ENCODE measurements at regions not wholly inside any gene's neighbourhood (a gene's known extent, or its start where the extent isn't known, plus 50 kb on each side); places are given as distances from the start of the nearest gene placed in this dataset.
"Not testable (repeated sequence)": the region's sequence is repeated elsewhere in the genome, so short reads cannot be mapped to it uniquely, and the experiment has no call there.

DNA sequence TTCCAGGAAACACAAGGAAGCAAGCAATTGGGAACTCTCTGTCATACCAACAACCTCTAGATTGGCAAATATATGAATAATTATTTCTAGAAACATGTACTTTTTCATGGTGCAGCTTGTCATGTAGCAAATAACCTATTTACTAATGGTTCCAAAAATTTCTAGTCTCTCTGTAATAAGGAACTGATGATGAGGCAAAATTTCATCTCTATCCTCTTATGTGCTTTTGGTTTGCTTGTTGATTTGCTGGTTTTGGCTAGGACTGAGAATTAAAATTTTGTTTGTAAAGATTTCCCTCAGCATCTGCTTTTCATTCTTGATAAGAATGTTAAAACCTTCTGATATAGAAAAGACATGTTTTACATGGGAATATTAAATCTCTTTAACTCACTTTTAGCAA, 123.2 kb upstream of the UFM1 start:
- no peaks in the 10 kb centered on the region for H3K36me3 ChIP-seq (ENCODE audit: control insufficient read depth in 2 of 3, insufficient read depth in 3 of 3, low read length in 3 of 3)
- Mint-ChIP-seq H3K36me3 (no peaks in the 10 kb centered on the region), H3K4me3 (no peak overlapping the region), H3K9me3 (peaks cover 0 to 8% (median 0%) of the 10 kb centered on the region in 11 donors), H3K4me1 (no peaks in the 10 kb centered on the region), H3K27me3 (peaks cover 0 to 5% (median 2%) of the 10 kb centered on the region in 5 donors), H3K27ac (no peak overlapping the region)
- no peaks in the 10 kb centered on the region for H3K9me3 ChIP-seq (ENCODE audit: control insufficient read depth in 2 of 3, low read length in 3 of 3)
- ChIA-PET POLR2A (no interaction called here), CTCF (no interaction called here)
- no peak overlapping the region for H3K4me3 ChIP-seq (ENCODE audit: low read length)
- H3K27me3 ChIP-seq (ENCODE audit: control insufficient read depth in 2 of 2, insufficient read depth in 2 of 2, low read length in 2 of 2): no peaks in the 10 kb centered on the region
- ATAC-seq (no peak), DNase-seq (no peak)
- no peak overlapping the region for H3K27ac ChIP-seq (ENCODE audit: low read depth, low read length)
- H3K4me1 ChIP-seq (ENCODE audit: control insufficient read depth in 2 of 2, insufficient read depth in 2 of 2, low read length in 2 of 2): no peaks in the 10 kb centered on the region
- intact Hi-C loops (cut with micrococcal nuclease): no loop called here

DNA sequence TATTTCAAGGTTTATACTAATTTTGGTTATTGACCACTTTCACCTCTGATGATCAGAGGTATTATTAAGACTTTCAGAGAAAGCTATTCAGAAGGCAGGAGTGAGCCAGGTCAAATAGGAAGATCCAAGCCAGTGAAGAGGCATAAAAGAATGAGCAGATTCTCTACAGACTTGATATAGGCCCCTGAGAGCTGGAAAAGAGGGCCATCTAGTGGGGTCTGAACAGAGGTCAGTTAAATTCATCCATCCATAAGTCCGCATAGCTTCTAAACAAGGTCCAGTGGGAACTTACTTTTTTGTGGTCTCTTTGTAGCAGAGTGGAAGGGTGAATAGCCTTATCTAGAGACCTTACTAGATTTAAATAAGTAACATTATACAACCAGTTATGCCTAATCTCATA, 126.6 kb upstream of the UFM1 start:
- Histone ChIP-seq H3K36me3 (ENCODE audit: control insufficient read depth in 2 of 3, insufficient read depth in 3 of 3, low read length in 3 of 3) (no peaks in the 10 kb centered on the region), H3K4me3 (ENCODE audit: low read length) (no peak overlapping the region), H3K27ac (ENCODE audit: low read depth, low read length) (no peak overlapping the region), H3K27me3 (ENCODE audit: control insufficient read depth in 2 of 2, insufficient read depth in 2 of 2, low read length in 2 of 2) (no peaks in the 10 kb centered on the region), H3K4me1 (ENCODE audit: control insufficient read depth in 2 of 2, insufficient read depth in 2 of 2, low read length in 2 of 2) (no peaks in the 10 kb centered on the region), H3K9me3 (ENCODE audit: control insufficient read depth in 2 of 3, low read length in 3 of 3) (no peaks in the 10 kb centered on the region)
- Mint-ChIP-seq H3K27ac (no peak overlapping the region), H3K4me1 (no peaks in the 10 kb centered on the region), H3K9me3 (peaks cover 0 to 4% (median 0%) of the 10 kb centered on the region in 11 donors), H3K36me3 (no peaks in the 10 kb centered on the region), H3K27me3 (peaks cover 0 to 4% (median 0%) of the 10 kb centered on the region in 5 donors), H3K4me3 (no peak overlapping the region)
- DNase-seq (no peak), ATAC-seq (no peak)
- CTCF ChIA-PET: no interaction called here
- POLR2A ChIA-PET: no interaction called here
- intact Hi-C loops (cut with micrococcal nuclease): no loop called here

DNA sequence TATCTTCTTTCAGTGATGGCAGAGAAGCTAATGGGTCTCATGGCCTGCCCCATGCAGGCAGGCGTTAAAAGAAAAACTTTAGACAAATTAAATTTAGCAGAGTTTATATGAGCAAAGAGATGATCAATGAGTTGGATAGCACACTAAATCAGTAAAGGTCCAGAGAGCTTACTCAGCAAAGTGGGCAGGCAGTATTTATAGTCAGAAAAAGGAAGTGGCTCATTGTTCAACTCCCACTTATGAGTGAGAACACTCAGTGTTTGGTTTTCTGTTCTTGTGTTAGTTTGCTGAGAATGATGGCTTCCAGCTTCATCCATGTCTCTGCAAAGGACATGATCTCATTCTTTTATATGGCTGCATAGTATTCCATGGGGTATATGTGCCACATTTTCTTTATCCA, 128.5 kb upstream of the UFM1 start:
- H3K9me3 ChIP-seq (ENCODE audit: control insufficient read depth in 2 of 3, low read length in 3 of 3); H3K27me3 ChIP-seq (ENCODE audit: control insufficient read depth in 2 of 2, insufficient read depth in 2 of 2, low read length in 2 of 2); H3K36me3 ChIP-seq (ENCODE audit: control insufficient read depth in 2 of 3, insufficient read depth in 3 of 3, low read length in 3 of 3); CTCF ChIA-PET; H3K36me3 Mint-ChIP-seq; POLR2A ChIA-PET; H3K27ac Mint-ChIP-seq; H3K4me3 ChIP-seq (ENCODE audit: low read length); H3K27ac ChIP-seq (ENCODE audit: low read depth, low read length); H3K4me1 ChIP-seq (ENCODE audit: control insufficient read depth in 2 of 2, insufficient read depth in 2 of 2, low read length in 2 of 2); H3K27me3 Mint-ChIP-seq; H3K4me1 Mint-ChIP-seq; ATAC-seq; intact Hi-C loops (cut with micrococcal nuclease); H3K4me3 Mint-ChIP-seq; DNase-seq: not testable (repeated sequence)
- peaks cover 0 to 10% (median 0%) of the 10 kb centered on the region in 11 donors for H3K9me3 Mint-ChIP-seq

DNA sequence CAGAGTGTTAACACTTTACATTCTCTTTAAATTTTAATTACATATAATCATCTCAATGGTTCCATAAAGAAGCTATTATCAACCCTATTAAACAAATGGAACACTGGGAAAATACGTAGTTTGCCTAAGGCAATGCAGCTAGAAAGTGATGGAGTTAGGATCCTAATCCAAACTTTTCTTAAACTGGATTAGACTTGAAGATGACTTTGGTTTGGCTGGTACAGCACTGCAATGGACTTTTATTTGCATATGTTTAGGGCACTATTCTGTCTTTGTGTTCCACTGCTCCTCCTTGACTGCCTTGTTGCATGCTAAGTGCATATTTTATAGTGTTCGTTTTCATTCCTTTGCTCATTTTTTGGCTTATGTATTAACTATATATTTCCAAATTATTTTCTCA, 133.5 kb upstream of the UFM1 start:
- no peak overlapping the region for H3K27ac Mint-ChIP-seq
- H3K4me1 Mint-ChIP-seq: no peaks in the 10 kb centered on the region
- H3K4me3 ChIP-seq (ENCODE audit: low read length): no peak overlapping the region
- no peaks in the 10 kb centered on the region for H3K36me3 ChIP-seq (ENCODE audit: control insufficient read depth in 2 of 3, insufficient read depth in 3 of 3, low read length in 3 of 3)
- ATAC-seq (no peak), DNase-seq (no peak)
- H3K27me3 ChIP-seq (ENCODE audit: control insufficient read depth in 2 of 2, insufficient read depth in 2 of 2, low read length in 2 of 2): no peaks in the 10 kb centered on the region
- intact Hi-C loops (cut with micrococcal nuclease): no loop called here
- POLR2A ChIA-PET: no interaction called here
- no peak overlapping the region for H3K27ac ChIP-seq (ENCODE audit: low read depth, low read length)
- no peaks in the 10 kb centered on the region for H3K4me1 ChIP-seq (ENCODE audit: control insufficient read depth in 2 of 2, insufficient read depth in 2 of 2, low read length in 2 of 2)
- CTCF ChIA-PET: no interaction called here
- H3K4me3 Mint-ChIP-seq: no peak overlapping the region
- no peaks in the 10 kb centered on the region for H3K9me3 ChIP-seq (ENCODE audit: control insufficient read depth in 2 of 3, low read length in 3 of 3)
- peaks cover 0 to 4% (median 0%) of the 10 kb centered on the region in 5 donors for H3K27me3 Mint-ChIP-seq
- H3K9me3 Mint-ChIP-seq: peaks cover 3 to 24% (median 10%) of the 10 kb centered on the region in 11 donors
- peaks cover 0 to 3% (median 0%) of the 10 kb centered on the region in 5 donors for H3K36me3 Mint-ChIP-seq

DNA sequence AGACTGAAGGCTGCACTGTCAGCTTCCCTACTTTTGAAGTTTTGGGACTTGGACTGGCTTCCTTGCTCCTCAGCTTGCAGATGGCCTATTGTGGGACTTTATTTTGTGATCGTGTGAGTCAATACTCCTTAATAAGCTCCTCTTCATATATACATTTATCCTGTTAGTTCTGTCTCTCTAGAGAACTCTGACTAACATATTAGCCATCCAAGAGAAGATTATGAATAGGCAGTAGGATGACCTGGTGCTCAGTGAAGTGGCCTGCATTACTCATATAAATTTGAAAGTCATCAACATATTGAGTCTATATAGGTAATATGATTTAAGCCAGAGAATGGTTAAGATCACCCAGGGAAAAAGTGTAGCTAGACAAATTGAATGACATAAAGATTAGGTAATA, 136.3 kb upstream of the UFM1 start:
- CTCF ChIA-PET: no interaction called here
- peaks cover 0 to 3% (median 0%) of the 10 kb centered on the region in 5 donors for H3K36me3 Mint-ChIP-seq
- Histone ChIP-seq H3K27ac (ENCODE audit: low read depth, low read length) (no peak overlapping the region), H3K36me3 (ENCODE audit: control insufficient read depth in 2 of 3, insufficient read depth in 3 of 3, low read length in 3 of 3) (no peaks in the 10 kb centered on the region), H3K4me3 (ENCODE audit: low read length) (no peak overlapping the region), H3K4me1 (ENCODE audit: control insufficient read depth in 2 of 2, insufficient read depth in 2 of 2, low read length in 2 of 2) (no peaks in the 10 kb centered on the region), H3K27me3 (ENCODE audit: control insufficient read depth in 2 of 2, insufficient read depth in 2 of 2, low read length in 2 of 2) (no peaks in the 10 kb centered on the region), H3K9me3 (ENCODE audit: control insufficient read depth in 2 of 3, low read length in 3 of 3) (no peaks in the 10 kb centered on the region)
- peaks cover 0 to 4% (median 0%) of the 10 kb centered on the region in 5 donors for H3K27me3 Mint-ChIP-seq
- no peaks in the 10 kb centered on the region for H3K4me1 Mint-ChIP-seq
- intact Hi-C loops (cut with micrococcal nuclease): no loop called here
- H3K9me3 Mint-ChIP-seq: peaks cover 5 to 27% (median 15%) of the 10 kb centered on the region in 11 donors
- no peak overlapping the region for H3K4me3 Mint-ChIP-seq
- POLR2A ChIA-PET: no interaction called here
- no peak for ATAC-seq
- no peak overlapping the region for H3K27ac Mint-ChIP-seq
- no peak for DNase-seq

DNA sequence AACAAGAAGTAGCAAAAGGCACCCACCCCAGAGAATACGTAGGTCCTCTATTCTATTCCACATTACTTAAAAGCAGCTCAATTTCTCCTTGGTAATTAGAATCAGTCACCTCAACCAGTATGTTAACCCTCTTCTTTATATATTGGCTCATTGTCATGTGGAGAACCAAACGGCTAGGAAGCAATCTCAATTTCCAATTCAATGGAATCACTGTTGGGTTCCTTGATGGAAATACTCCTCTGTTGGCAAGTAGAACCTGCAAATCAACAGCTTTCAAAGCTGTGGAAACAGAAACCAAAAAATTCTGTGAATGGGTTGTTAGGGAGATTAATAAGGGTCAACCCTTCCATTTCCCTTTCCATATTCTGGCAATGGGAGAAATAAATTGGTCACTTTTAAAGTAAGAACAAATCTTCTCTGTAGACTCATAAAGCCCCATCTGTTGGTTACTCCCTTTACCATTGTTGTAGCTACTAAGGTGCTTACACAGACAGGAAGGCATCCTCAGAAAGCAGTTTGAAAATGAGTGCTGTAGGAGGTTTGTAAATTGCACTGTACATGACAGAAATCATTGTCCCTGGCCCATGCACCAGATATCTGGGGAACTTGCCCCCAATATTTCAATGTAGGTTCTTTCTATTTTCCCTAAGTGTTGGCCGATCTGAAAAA, 138.6 kb upstream of the UFM1 start:
- Mint-ChIP-seq H3K4me3 (no peak overlapping the region), H3K36me3 (peaks cover 0 to 3% (median 0%) of the 10 kb centered on the region in 5 donors), H3K27me3 (peaks cover 0 to 6% (median 0%) of the 10 kb centered on the region in 5 donors), H3K9me3 (peaks cover 5 to 27% (median 14%) of the 10 kb centered on the region in 11 donors), H3K4me1 (no peaks in the 10 kb centered on the region), H3K27ac (no peak overlapping the region)
- H3K4me3 ChIP-seq (ENCODE audit: low read length): no peak overlapping the region
- intact Hi-C loops (cut with micrococcal nuclease): no loop called here
- DNase-seq (no peak), ATAC-seq (no peak)
- POLR2A ChIA-PET: no interaction called here
- no peaks in the 10 kb centered on the region for H3K9me3 ChIP-seq (ENCODE audit: control insufficient read depth in 2 of 3, low read length in 3 of 3)
- H3K4me1 ChIP-seq (ENCODE audit: control insufficient read depth in 2 of 2, insufficient read depth in 2 of 2, low read length in 2 of 2): no peaks in the 10 kb centered on the region
- no peak overlapping the region for H3K27ac ChIP-seq (ENCODE audit: low read depth, low read length)
- H3K27me3 ChIP-seq (ENCODE audit: control insufficient read depth in 2 of 2, insufficient read depth in 2 of 2, low read length in 2 of 2): no peaks in the 10 kb centered on the region
- no peaks in the 10 kb centered on the region for H3K36me3 ChIP-seq (ENCODE audit: control insufficient read depth in 2 of 3, insufficient read depth in 3 of 3, low read length in 3 of 3)
- CTCF ChIA-PET: no interaction called here

DNA sequence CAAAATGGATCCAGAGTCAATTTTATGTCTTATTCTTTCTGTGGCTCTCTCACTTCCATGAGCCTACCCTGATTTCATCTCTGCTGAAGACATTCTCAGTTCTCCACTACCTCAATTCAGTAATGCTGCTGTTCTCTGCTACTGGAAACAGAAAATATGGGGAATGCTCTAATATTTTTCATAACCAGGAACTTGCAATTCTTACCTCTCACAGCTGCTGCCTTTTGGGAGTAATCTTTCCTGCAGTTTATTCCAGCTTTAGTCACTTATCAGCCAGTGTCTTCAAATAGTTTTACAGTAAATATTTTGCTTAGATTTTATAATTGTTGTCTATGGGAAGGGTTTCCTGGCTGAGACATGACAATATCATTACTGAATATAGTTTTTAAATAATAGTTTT, 145.1 kb upstream of the UFM1 start:
- Histone ChIP-seq H3K4me1 (ENCODE audit: control insufficient read depth in 2 of 2, insufficient read depth in 2 of 2, low read length in 2 of 2) (no peaks in the 10 kb centered on the region), H3K36me3 (ENCODE audit: control insufficient read depth in 2 of 3, insufficient read depth in 3 of 3, low read length in 3 of 3) (no peaks in the 10 kb centered on the region), H3K4me3 (ENCODE audit: low read length) (no peak overlapping the region), H3K27ac (ENCODE audit: low read depth, low read length) (no peak overlapping the region), H3K9me3 (ENCODE audit: control insufficient read depth in 2 of 3, low read length in 3 of 3) (no peaks in the 10 kb centered on the region), H3K27me3 (ENCODE audit: control insufficient read depth in 2 of 2, insufficient read depth in 2 of 2, low read length in 2 of 2) (no peaks in the 10 kb centered on the region)
- intact Hi-C loops (cut with micrococcal nuclease): no loop called here
- Mint-ChIP-seq H3K36me3 (no peaks in the 10 kb centered on the region), H3K9me3 (peaks cover 0 to 7% (median 0%) of the 10 kb centered on the region in 11 donors), H3K4me3 (no peak overlapping the region), H3K27ac (no peak overlapping the region), H3K27me3 (peaks cover 0 to 14% (median 6%) of the 10 kb centered on the region in 5 donors), H3K4me1 (no peaks in the 10 kb centered on the region)
- ATAC-seq: no peak
- ChIA-PET CTCF (no interaction called here), POLR2A (interaction anchor here (0.6 kb wide), 1 partner anchor 15 kb away, joined by 6 read pairs; no protein-coding TSS in a partner anchor)
- no peak for DNase-seq

Measured in naive thymus-derived CD4-positive, alpha-beta T cell (primary cell).